IMR-90 (cell line): ENCODE measurements at regions not wholly inside any gene's neighbourhood (a gene's known extent, or its start where the extent isn't known, plus 50 kb on each side); places are given as distances from the start of the nearest gene placed in this dataset.

Experiments
- ATAC-seq: fragments of 200-7000 bp; cut with Tn5 transposase; 2 replicates; pipeline ENCODE4 v1.9.1; 2020; ENCODE audit warnings: low read depth, mild to moderate bottlenecking, moderate library complexity
- BruUV-seq: library from RNA; stranded (reverse); fragments of 400-500 nt; replicated peaks from 2 replicates; lab custom pipeline; 2021; lab: Mats Ljungman, UMichigan
- CTCF ChIA-PET: fragments of 300-600 bp; formaldehyde crosslinking; extraction: SDS; loops from one replicate; lab custom pipeline; 2021; ENCODE audit warnings: antibody characterized with exemption; lab: Yijun Ruan, JAX
- POLR2A ChIA-PET: fragments of 300-600 bp; sonication (Branson Sonifier 250); formaldehyde crosslinking; loops from one replicate; lab custom pipeline; 2022; ENCODE audit warnings: antibody characterized with exemption; ENCODE audit not compliant: unreplicated experiment; lab: Charles Lee
- DNase-seq: peaks from one replicate; pipeline ENCODE4 v3.0.0; 2013
- H2AFZ ChIP-seq: replicated peaks from 2 replicates; pipeline ENCODE3; 2013; ENCODE audit warnings: low read length, mild to moderate bottlenecking; ENCODE audit not compliant: poor library complexity
- H2AK5ac ChIP-seq: 2 replicates; pipeline ENCODE4 v1.6.1; 2013; ENCODE audit warnings: low read depth, low read length, inconsistent platforms
- H2AK9ac ChIP-seq: replicated peaks from 2 replicates; pipeline ENCODE3; 2013; ENCODE audit warnings: mild to moderate bottlenecking, low read depth, low read length, moderate library complexity; ENCODE audit not compliant: poor library complexity
- H2BK120ac ChIP-seq: 2 replicates; pipeline ENCODE4 v1.6.1; 2013; ENCODE audit warnings: low read depth, low read length, inconsistent platforms
- H2BK15ac ChIP-seq: 3 replicates; pipeline ENCODE4 v1.6.1; 2013; ENCODE audit warnings: low read depth, low read length, inconsistent platforms
- H2BK20ac ChIP-seq: 2 replicates; pipeline ENCODE4 v1.6.1; 2013; ENCODE audit warnings: low read depth, mild to moderate bottlenecking, inconsistent platforms, low read length, moderate library complexity
- H2BK5ac ChIP-seq: 2 replicates; pipeline ENCODE4 v1.6.1; 2013; ENCODE audit warnings: mild to moderate bottlenecking, low read depth, low read length, inconsistent platforms; ENCODE audit not compliant: poor library complexity, severe bottlenecking
- H3K14ac ChIP-seq: replicated peaks from 2 replicates; pipeline ENCODE4 v1.6.1; 2013; ENCODE audit warnings: low read depth, low read length, inconsistent platforms
- H3K18ac ChIP-seq: 2 replicates; pipeline ENCODE4 v1.6.1; 2013; ENCODE audit warnings: low read depth, low read length, control low read depth
- H3K23ac ChIP-seq: 2 replicates; pipeline ENCODE4 v1.6.1; 2013; ENCODE audit warnings: low read depth, low read length, inconsistent platforms
- H3K27ac ChIP-seq: 2 replicates; pipeline ENCODE4 v1.5.1; 2013; ENCODE audit warnings: mild to moderate bottlenecking, control low read depth, low read length; ENCODE audit not compliant: insufficient read depth
- H3K27me3 ChIP-seq: 2 replicates; pipeline ENCODE4 v1.6.1; 2013; ENCODE audit warnings: low read length; ENCODE audit not compliant: control insufficient read depth, insufficient read depth
- H3K36me3 ChIP-seq: 2 replicates; pipeline ENCODE4 v1.6.1; 2013; ENCODE audit warnings: low read length, mixed read lengths; ENCODE audit not compliant: control insufficient read depth, insufficient read depth
- H3K4ac ChIP-seq: 2 replicates; pipeline ENCODE4 v1.6.1; 2013; ENCODE audit warnings: low read depth, low read length, inconsistent platforms
- H3K4me1 ChIP-seq: 2 replicates; pipeline ENCODE4 v1.6.1; 2013; ENCODE audit warnings: low read length, mixed read lengths; ENCODE audit not compliant: control insufficient read depth, insufficient read depth
- H3K4me2 ChIP-seq: 2 replicates; pipeline ENCODE4 v1.6.1; 2013; ENCODE audit warnings: low read depth, mild to moderate bottlenecking, control low read depth, low read length, moderate library complexity
- H3K4me3 ChIP-seq: 2 replicates; pipeline ENCODE4 v1.5.1; 2013; ENCODE audit warnings: low read depth, mild to moderate bottlenecking, control low read depth, low read length, moderate library complexity; ENCODE audit not compliant: insufficient read depth
- H3K56ac ChIP-seq: 2 replicates; pipeline ENCODE4 v1.6.1; 2013; ENCODE audit warnings: low read length, inconsistent platforms; ENCODE audit not compliant: insufficient read depth; ENCODE audit errors: extremely low read depth
- H3K79me1 ChIP-seq, 2 experiments: 2 replicates each; pipeline ENCODE4 v1.6.1; 2013; ENCODE audit warnings: low read length in 2 of 2, inconsistent platforms in 1 of 2, low read depth in 1 of 2
- H3K9ac ChIP-seq: 2 replicates; pipeline ENCODE4 v1.6.1; 2013; ENCODE audit warnings: low read depth, low read length, control low read depth
- H3K9me1 ChIP-seq: 2 replicates; pipeline ENCODE4 v1.6.1; 2013; ENCODE audit warnings: low read length, inconsistent platforms; ENCODE audit not compliant: insufficient read depth
- H3K9me3 ChIP-seq: 2 replicates; pipeline ENCODE4 v1.6.1; 2013; ENCODE audit warnings: low read length; ENCODE audit not compliant: control insufficient read depth, insufficient read depth
- H4K20me1 ChIP-seq: 2 replicates; pipeline ENCODE4 v1.6.1; 2013; ENCODE audit warnings: low read length, inconsistent platforms; ENCODE audit not compliant: insufficient read depth
- H4K5ac ChIP-seq: 2 replicates; pipeline ENCODE4 v1.6.1; 2013; ENCODE audit warnings: mild to moderate bottlenecking, low read depth, low read length, control low read depth
- H4K8ac ChIP-seq, 2 experiments: 2 replicates each; pipeline ENCODE4 v1.6.1; 2013; ENCODE audit warnings: low read depth in 2 of 2, low read length in 2 of 2, control low read depth in 1 of 2, inconsistent platforms in 1 of 2
- H4K91ac ChIP-seq: 2 replicates; pipeline ENCODE4 v1.6.1; 2013; ENCODE audit warnings: low read depth, low read length, inconsistent platforms; ENCODE audit not compliant: insufficient read depth
- CHD1 ChIP-seq: IDR thresholded peaks from 2 replicates; pipeline ENCODE4 v1.6.1; 2012; ENCODE audit warnings: low read depth, low read length, improper control_type of control experiment
- MAFK ChIP-seq: IDR thresholded peaks from 2 replicates; pipeline ENCODE4 v1.6.1; 2012; ENCODE audit warnings: low read depth, low read length, improper control_type of control experiment
- POLR2A ChIP-seq: IDR thresholded peaks from 2 replicates; pipeline ENCODE4 v1.6.1; 2012; ENCODE audit warnings: mild to moderate bottlenecking, low read depth, low read length
- RCOR1 ChIP-seq: IDR thresholded peaks from 2 replicates; pipeline ENCODE4 v1.6.1; 2012; ENCODE audit warnings: mild to moderate bottlenecking, low read length, improper control_type of control experiment; ENCODE audit not compliant: insufficient replicate concordance
- SMC3 ChIP-seq: fragments of 150-350 bp; IDR thresholded peaks from 2 replicates; pipeline ENCODE4 v1.6.1; 2016; ENCODE audit warnings: low read depth, mild to moderate bottlenecking, antibody characterized with exemption, low read length, moderate library complexity
- dilution Hi-C: fragments of 300-500 bp; cut with HindIII; formaldehyde crosslinking; loops from one replicate; pipeline ENCODE4 v1.14.3; 2018; ENCODE audit warnings: low sequenced_read_pairs; ENCODE audit not compliant: unreplicated experiment
- in situ Hi-C: fragments of 300-500 bp; cut with MboI; formaldehyde crosslinking; loops from 3 replicates; pipeline ENCODE4 v1.14.3; 2019; ENCODE audit warnings: low sequenced_read_pairs, inconsistent platforms, mixed read lengths
- intact Hi-C: fragments of 100-400 bp; cut with micrococcal nuclease; formaldehyde crosslinking; loops from 2 replicates; pipeline ENCODE4 v1.10.0; 2022
- TF ChIP-seq, protein P1 (sequence below): fragments of 150-350 bp; IDR thresholded peaks from 2 replicates; pipeline ENCODE4 v1.6.1; 2016; ENCODE audit warnings: low read depth, mild to moderate bottlenecking, low read length, moderate library complexity, borderline replicate concordance
- TF ChIP-seq, protein P2 (sequence below): fragments of 150-350 bp; IDR thresholded peaks from 2 replicates; pipeline ENCODE4 v1.6.1; 2017; ENCODE audit warnings: mild to moderate bottlenecking, antibody characterized with exemption, low read length, low read depth

DNA sequence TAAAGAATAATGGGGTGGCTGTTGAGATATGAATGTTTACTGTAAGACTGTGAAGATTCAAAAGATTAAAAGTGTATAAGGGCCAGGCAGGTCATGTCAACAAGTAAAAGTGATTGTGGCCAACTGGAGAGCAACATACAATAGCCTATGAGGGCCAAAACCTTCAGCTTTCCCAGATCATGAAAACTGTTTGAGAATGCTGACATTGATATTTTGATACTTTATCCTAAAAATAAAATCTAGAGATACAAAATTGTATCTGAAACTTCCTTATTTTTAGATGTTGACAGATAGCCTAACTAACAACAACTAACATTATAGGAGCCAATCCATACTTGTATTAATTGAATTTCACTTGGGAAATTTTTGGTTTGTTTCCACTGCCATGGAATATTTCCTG is 70.3 kb upstream of the PAK5 start:
- Histone ChIP-seq H2BK5ac (no peak overlapping the region), H3K36me3 (no peaks in the 10 kb centered on the region), H3K9me1 (no peaks in the 10 kb centered on the region), H3K56ac (no peak overlapping the region), H3K14ac (no peak overlapping the region), H3K23ac (no peak overlapping the region), H3K9me3 (no peaks in the 10 kb centered on the region), H3K4ac (no peak overlapping the region), H3K18ac (no peak overlapping the region), H4K20me1 (no peaks in the 10 kb centered on the region), H2AK5ac (no peak overlapping the region), H4K5ac (no peak overlapping the region), H3K4me1 (no peaks in the 10 kb centered on the region), H3K4me2 (no peak overlapping the region), H4K91ac (no peak overlapping the region), H3K27ac (no peak overlapping the region), H3K27me3 (peaks cover 3% of the 10 kb centered on the region), H2AK9ac (no peak overlapping the region), H3K4me3 (no peak overlapping the region), H2BK20ac (no peak overlapping the region), H4K8ac (no peak overlapping the region), H3K79me1 (no peaks in the 10 kb centered on the region), H2BK120ac (no peak overlapping the region), H3K9ac (no peak overlapping the region), H2BK15ac (no peak overlapping the region), H2AFZ (no peak overlapping the region)
- no peak for ATAC-seq
- dilution Hi-C loops: no loop called here
- POLR2A ChIA-PET: interaction anchor here (0.6 kb wide), 1 partner anchor 1540 kb away, joined by 8 read pairs; no protein-coding TSS in a partner anchor
- intact Hi-C loops: no loop called here
- BruUV-seq: no TSS peak
- CTCF ChIA-PET: interaction anchor here (0.7 kb wide), 1 partner anchor 292 kb away, joined by 3 read pairs; no protein-coding TSS in a partner anchor
- TF ChIP-seq MAFK (peak; percentile 26; the same call in 1 of the 2 replicates), SMC3 (no peak), RCOR1 (no peak), CHD1 (no peak), POLR2A (no peak)
- TF ChIP-seq, protein P1, sequence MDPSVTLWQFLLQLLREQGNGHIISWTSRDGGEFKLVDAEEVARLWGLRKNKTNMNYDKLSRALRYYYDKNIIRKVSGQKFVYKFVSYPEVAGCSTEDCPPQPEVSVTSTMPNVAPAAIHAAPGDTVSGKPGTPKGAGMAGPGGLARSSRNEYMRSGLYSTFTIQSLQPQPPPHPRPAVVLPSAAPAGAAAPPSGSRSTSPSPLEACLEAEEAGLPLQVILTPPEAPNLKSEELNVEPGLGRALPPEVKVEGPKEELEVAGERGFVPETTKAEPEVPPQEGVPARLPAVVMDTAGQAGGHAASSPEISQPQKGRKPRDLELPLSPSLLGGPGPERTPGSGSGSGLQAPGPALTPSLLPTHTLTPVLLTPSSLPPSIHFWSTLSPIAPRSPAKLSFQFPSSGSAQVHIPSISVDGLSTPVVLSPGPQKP: no peak
- TF ChIP-seq, protein P2, sequence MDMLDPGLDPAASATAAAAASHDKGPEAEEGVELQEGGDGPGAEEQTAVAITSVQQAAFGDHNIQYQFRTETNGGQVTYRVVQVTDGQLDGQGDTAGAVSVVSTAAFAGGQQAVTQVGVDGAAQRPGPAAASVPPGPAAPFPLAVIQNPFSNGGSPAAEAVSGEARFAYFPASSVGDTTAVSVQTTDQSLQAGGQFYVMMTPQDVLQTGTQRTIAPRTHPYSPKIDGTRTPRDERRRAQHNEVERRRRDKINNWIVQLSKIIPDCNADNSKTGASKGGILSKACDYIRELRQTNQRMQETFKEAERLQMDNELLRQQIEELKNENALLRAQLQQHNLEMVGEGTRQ: no peak
- no peak for DNase-seq
- in situ Hi-C loops: loop anchor here (25.0 kb wide), 1 partner anchor 497 kb away; no protein-coding TSS in a partner anchor
